ENCODE measurements at regions not wholly inside any gene's neighbourhood (a gene's known extent, or its start where the extent isn't known, plus 50 kb on each side); places are given as distances from the start of the nearest gene placed in this dataset.

GRCh38 chr9:118148990-118149389 lies 444.8 kb downstream of the TLR4 start:
- TF ChIP-seq CTCF (conservative IDR thresholded peaks at IDR 0.05), result no peak
- no peak overlapping the region for H3K27ac ChIP-seq (ENCODE audit: low read depth, low read length)
- Mint-ChIP-seq H3K9me3 (no peaks in the 10 kb centered on the region), H3K4me1 (no peaks in the 10 kb centered on the region), H3K27me3 (ENCODE audit: insufficient read depth) (no peaks in the 10 kb centered on the region), H3K27ac (no peak overlapping the region), H3K4me3 (no peak overlapping the region), H3K36me3 (ENCODE audit: low read depth) (no peaks in the 10 kb centered on the region)
- H3K27me3 ChIP-seq (ENCODE audit: control insufficient read depth, insufficient read depth, low read length, poor library complexity, severe bottlenecking), result no peaks in the 10 kb centered on the region
- H3K4me3 ChIP-seq (ENCODE audit: low read length), result no peak overlapping the region
- no peaks in the 10 kb centered on the region for H3K36me3 ChIP-seq (ENCODE audit: control insufficient read depth, insufficient read depth, low read length)
- H3K9ac ChIP-seq (ENCODE audit: extremely low read depth, low read length, poor library complexity, severe bottlenecking), result no peak overlapping the region
- DNase-seq, result no peak
- H3K4me1 ChIP-seq (ENCODE audit: control insufficient read depth, insufficient read depth, low read length), result no peaks in the 10 kb centered on the region
- no peaks in the 10 kb centered on the region for H3K9me3 ChIP-seq (ENCODE audit: control insufficient read depth, low read length)
- WGBS, 2 experiments (ENCODE audit: insufficient coverage in 1 of 2, insufficient read length in 1 of 2), result 83% methylated on average over 1 of the region's 1 CpG; no CpG with 5 or more reads in 1 of the 2 experiments

GRCh38 chr9:118156846-118157245 lies 452.6 kb downstream of the TLR4 start:
- H3K27me3 Mint-ChIP-seq (ENCODE audit: insufficient read depth), result no peaks in the 10 kb centered on the region
- WGBS, 2 experiments (ENCODE audit: insufficient coverage in 1 of 2, insufficient read length in 1 of 2), result 81 to 92% methylated on average over 4 to 6 of the region's 6 CpGs
- H3K36me3 Mint-ChIP-seq (ENCODE audit: low read depth), result no peaks in the 10 kb centered on the region
- Histone ChIP-seq H3K9ac (ENCODE audit: extremely low read depth, low read length, poor library complexity, severe bottlenecking) (no peak overlapping the region), H3K9me3 (ENCODE audit: control insufficient read depth, low read length) (no peaks in the 10 kb centered on the region), H3K27me3 (ENCODE audit: control insufficient read depth, insufficient read depth, low read length, poor library complexity, severe bottlenecking) (no peaks in the 10 kb centered on the region), H3K27ac (ENCODE audit: low read depth, low read length) (no peak overlapping the region), H3K4me3 (ENCODE audit: low read length) (no peak overlapping the region), H3K4me1 (ENCODE audit: control insufficient read depth, insufficient read depth, low read length) (no peaks in the 10 kb centered on the region), H3K36me3 (ENCODE audit: control insufficient read depth, insufficient read depth, low read length) (no peaks in the 10 kb centered on the region)
- H3K4me3 Mint-ChIP-seq, result no peak overlapping the region
- H3K4me1 Mint-ChIP-seq, result no peaks in the 10 kb centered on the region
- no peak for TF ChIP-seq CTCF (conservative IDR thresholded peaks at IDR 0.05)
- no peak for DNase-seq
- no peak overlapping the region for H3K27ac Mint-ChIP-seq
- H3K9me3 Mint-ChIP-seq, result no peaks in the 10 kb centered on the region

GRCh38 chr9:118162716-118163115 lies 458.5 kb downstream of the TLR4 start:
- 86 to 96% methylated on average over 1 to 3 of the region's 3 CpGs for WGBS, 2 experiments (ENCODE audit: insufficient coverage in 1 of 2, insufficient read length in 1 of 2)
- no peak for DNase-seq
- H3K27me3 ChIP-seq (ENCODE audit: control insufficient read depth, insufficient read depth, low read length, poor library complexity, severe bottlenecking), result no peaks in the 10 kb centered on the region
- H3K27ac ChIP-seq (ENCODE audit: low read depth, low read length), result no peak overlapping the region
- H3K4me3 ChIP-seq (ENCODE audit: low read length), result no peak overlapping the region
- no peaks in the 10 kb centered on the region for H3K36me3 ChIP-seq (ENCODE audit: control insufficient read depth, insufficient read depth, low read length)
- Mint-ChIP-seq H3K27ac (no peak overlapping the region), H3K27me3 (ENCODE audit: insufficient read depth) (no peaks in the 10 kb centered on the region), H3K9me3 (no peaks in the 10 kb centered on the region), H3K36me3 (ENCODE audit: low read depth) (no peaks in the 10 kb centered on the region), H3K4me1 (no peaks in the 10 kb centered on the region), H3K4me3 (no peak overlapping the region)
- H3K9me3 ChIP-seq (ENCODE audit: control insufficient read depth, low read length), result no peaks in the 10 kb centered on the region
- H3K9ac ChIP-seq (ENCODE audit: extremely low read depth, low read length, poor library complexity, severe bottlenecking), result no peak overlapping the region
- H3K4me1 ChIP-seq (ENCODE audit: control insufficient read depth, insufficient read depth, low read length), result no peaks in the 10 kb centered on the region
- no peak for TF ChIP-seq CTCF (conservative IDR thresholded peaks at IDR 0.05)

Measured in endodermal cell (in vitro differentiated cells).